SJCRH30 (cell line): ENCODE measurements at regions not wholly inside any gene's neighbourhood (a gene's known extent, or its start where the extent isn't known, plus 50 kb on each side); places are given as distances from the start of the nearest gene placed in this dataset.

ENCODE experiments used
- DNase-seq, 2 experiments: peaks; one replicate each; pipeline ENCODE4 v3.0.0-alpha.2; 2015 to 2020
- H3K27ac ChIP-seq: fragments of 250-450 bp; sonication (Bioruptor Pico); 2 replicates; pipeline ENCODE4 v1.5.1; 2020; ENCODE audit warnings: mild to moderate bottlenecking, moderate library complexity
- H3K27me3 ChIP-seq: fragments of 250-450 bp; sonication (Bioruptor Pico); 2 replicates; pipeline ENCODE4 v1.5.1; 2020; ENCODE audit warnings: mild to moderate bottlenecking, moderate library complexity
- H3K36me3 ChIP-seq: fragments of 250-450 bp; sonication (Bioruptor Pico); 2 replicates; pipeline ENCODE4 v1.5.1; 2020; ENCODE audit warnings: mild to moderate bottlenecking, moderate library complexity
- H3K4me1 ChIP-seq: fragments of 250-450 bp; sonication (Bioruptor Pico); 2 replicates; pipeline ENCODE4 v1.5.1; 2020; ENCODE audit warnings: mild to moderate bottlenecking, moderate library complexity
- H3K4me3 ChIP-seq: fragments of 250-450 bp; sonication (Bioruptor Pico); 2 replicates; pipeline ENCODE4 v1.5.1; 2020; ENCODE audit warnings: mild to moderate bottlenecking, moderate library complexity
- H3K9me3 ChIP-seq: fragments of 250-450 bp; sonication (Bioruptor Pico); replicated peaks from 2 replicates; pipeline ENCODE4 v1.5.1; 2020; ENCODE audit warnings: mild to moderate bottlenecking, moderate library complexity

DNA sequence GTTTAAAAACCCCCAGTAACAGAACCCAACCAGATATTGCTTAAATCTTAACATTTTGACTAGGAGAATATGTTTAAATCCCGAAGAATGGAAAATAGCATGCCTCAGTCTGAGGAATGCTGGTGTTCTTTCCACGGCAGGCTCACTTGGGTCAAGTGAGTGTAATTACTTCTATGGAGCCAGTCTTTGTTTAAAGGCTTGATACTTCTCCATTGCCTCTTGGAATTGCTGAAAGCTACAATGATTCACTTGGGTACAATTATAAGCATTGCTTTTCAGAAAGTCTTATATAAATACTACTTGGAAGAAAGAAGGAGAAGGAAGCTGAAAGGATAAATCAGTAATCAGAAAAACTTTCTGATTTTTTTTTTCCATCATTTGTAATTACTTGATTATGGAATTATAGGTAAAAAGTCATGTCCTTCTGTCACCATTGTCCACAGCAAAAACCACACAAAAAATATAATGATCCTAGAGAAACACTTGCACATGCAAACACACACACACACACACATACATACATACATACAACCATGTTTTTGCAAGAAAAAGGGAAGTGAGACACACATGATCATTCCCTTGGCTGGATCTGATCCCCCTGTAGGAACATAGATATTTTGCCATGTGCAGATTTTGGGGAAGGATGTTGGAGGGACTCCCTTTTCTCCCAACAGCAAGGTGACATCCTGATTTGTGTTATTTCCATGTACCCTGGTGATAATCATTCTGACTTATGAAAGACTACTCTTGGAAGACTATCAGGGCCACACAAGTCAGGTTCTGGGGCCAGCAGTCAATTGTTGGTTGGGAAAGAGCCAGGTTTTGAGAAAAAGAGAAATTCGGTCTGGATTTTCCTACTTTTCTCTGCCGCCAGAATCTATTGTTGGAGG, 396.0 kb upstream of the BTBD3 start:
- Histone ChIP-seq H3K27ac (no peak overlapping the region), H3K4me3 (no peak overlapping the region), H3K27me3 (no peaks in the 10 kb centered on the region), H3K9me3 (no peaks in the 10 kb centered on the region), H3K36me3 (no peaks in the 10 kb centered on the region), H3K4me1 (no peaks in the 10 kb centered on the region)
- no peak for DNase-seq

DNA sequence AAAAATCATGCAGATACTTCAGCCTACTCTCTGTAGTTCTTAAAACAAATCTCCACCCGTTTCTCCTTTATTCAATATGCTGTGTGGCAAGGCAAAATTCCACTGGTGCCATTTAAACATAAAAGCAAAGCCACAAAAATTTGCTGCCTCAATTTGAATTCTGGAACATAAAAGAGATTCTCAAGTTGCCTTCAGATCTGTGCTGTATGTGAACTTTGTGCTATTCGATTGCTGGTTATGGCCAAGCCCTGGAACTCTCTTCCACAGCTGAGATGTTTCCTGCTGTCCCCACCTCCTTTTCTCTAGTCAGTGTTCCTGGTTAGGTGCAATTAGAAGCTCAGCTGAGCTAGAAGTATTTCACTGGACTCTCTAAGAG, 395.3 kb upstream of the BTBD3 start:
- no peak overlapping the region for H3K27ac ChIP-seq
- DNase-seq, result no peak
- H3K9me3 ChIP-seq, result no peaks in the 10 kb centered on the region
- H3K27me3 ChIP-seq, result no peaks in the 10 kb centered on the region
- no peaks in the 10 kb centered on the region for H3K4me1 ChIP-seq
- no peaks in the 10 kb centered on the region for H3K36me3 ChIP-seq
- no peak overlapping the region for H3K4me3 ChIP-seq

DNA sequence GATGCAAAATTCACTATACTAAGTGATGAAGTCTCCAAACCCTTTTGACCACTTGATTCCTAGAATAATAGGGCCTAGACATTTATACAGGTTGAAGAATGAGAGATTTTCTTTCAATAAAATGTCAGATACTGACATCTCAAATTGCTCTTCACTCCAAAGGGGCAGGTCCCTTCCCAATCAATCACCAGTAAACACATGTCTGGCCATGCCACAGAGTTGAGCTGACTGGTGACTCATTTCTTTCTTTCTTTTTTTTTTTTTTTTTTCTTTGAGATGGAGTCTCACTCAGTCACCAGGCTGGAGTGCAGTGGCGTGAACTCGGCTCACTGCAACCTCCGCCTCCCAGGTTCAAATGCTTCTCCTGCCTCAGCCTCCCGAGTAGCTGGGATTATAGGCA, 388.6 kb upstream of the BTBD3 start:
- no peak for DNase-seq
- Histone ChIP-seq H3K27me3 (no peaks in the 10 kb centered on the region), H3K36me3 (no peaks in the 10 kb centered on the region), H3K4me3 (no peak overlapping the region), H3K9me3 (no peaks in the 10 kb centered on the region), H3K4me1 (no peaks in the 10 kb centered on the region), H3K27ac (no peak overlapping the region)

DNA sequence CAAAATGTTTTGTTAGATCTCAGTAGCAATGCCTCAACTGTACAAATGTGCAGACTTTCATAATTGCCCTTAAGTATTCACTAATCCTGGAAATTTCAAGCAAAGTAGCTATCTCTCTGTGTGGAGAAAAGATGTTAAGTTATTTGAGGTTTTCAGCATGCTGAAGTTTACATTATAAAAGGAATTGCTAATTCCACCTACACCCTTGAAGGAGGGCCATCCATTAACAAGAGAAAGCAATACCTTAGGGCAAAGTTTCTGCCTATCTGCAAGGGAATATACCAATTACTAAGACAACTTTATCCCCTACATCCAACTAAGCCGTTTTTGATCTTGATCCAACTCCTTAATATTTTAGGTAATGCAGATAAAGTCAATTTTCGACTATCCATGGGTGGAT, 380.7 kb upstream of the BTBD3 start:
- H3K36me3 ChIP-seq, result no peaks in the 10 kb centered on the region
- H3K9me3 ChIP-seq, result no peaks in the 10 kb centered on the region
- no peak overlapping the region for H3K27ac ChIP-seq
- no peaks in the 10 kb centered on the region for H3K27me3 ChIP-seq
- no peak overlapping the region for H3K4me3 ChIP-seq
- H3K4me1 ChIP-seq, result no peaks in the 10 kb centered on the region
- no peak for DNase-seq

DNA sequence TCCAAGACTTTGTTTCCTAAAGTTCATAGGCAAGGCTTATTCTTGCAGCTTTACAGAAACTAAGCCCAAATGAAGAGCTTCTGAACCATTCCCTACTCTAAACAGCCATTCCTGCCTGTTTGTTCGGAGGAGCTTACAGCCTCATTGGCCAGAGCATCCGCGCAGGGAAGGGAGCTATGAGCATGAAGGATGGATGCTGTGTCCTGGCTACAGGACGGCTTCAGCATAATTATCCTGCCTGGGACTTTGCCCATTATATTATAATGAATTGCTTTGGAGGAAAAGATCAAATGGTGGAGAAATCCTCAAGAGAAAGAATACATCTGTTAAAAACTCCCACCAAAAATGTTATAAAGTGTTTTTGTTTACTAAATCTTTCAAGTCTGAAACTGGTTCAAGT, 378.2 kb upstream of the BTBD3 start:
- H3K4me1 ChIP-seq, result peaks cover 7% of the 10 kb centered on the region; the same call in 1 of the 2 replicates
- no peaks in the 10 kb centered on the region for H3K9me3 ChIP-seq
- no peak overlapping the region for H3K4me3 ChIP-seq
- no peaks in the 10 kb centered on the region for H3K36me3 ChIP-seq
- no peak overlapping the region for H3K27ac ChIP-seq
- no peaks in the 10 kb centered on the region for H3K27me3 ChIP-seq
- DNase-seq, result no peak

DNA sequence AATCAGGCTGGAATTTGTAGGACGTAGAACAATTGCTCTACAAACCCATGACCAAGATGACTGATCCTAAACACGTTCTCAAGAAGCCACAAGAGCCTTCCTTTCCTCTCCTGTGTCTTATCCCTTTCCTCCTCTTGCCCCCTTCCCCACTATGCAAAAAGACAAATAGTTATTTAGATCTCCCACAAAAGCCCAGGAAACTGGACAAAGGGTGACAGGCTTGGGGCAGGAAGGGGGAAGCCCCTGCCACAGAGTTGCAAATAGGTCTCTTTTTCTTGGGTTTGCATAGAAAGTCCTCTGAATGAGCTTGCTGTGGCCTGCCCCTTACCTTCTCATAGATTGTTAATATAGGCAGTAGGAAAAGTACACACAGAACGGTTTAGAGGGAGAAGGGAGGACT, 377.1 kb upstream of the BTBD3 start:
- no peak for DNase-seq
- Histone ChIP-seq H3K36me3 (no peaks in the 10 kb centered on the region), H3K27ac (no peak overlapping the region), H3K9me3 (no peaks in the 10 kb centered on the region), H3K4me1 (peaks cover 7% of the 10 kb centered on the region; the same call in 1 of the 2 replicates), H3K4me3 (no peak overlapping the region), H3K27me3 (no peaks in the 10 kb centered on the region)

DNA sequence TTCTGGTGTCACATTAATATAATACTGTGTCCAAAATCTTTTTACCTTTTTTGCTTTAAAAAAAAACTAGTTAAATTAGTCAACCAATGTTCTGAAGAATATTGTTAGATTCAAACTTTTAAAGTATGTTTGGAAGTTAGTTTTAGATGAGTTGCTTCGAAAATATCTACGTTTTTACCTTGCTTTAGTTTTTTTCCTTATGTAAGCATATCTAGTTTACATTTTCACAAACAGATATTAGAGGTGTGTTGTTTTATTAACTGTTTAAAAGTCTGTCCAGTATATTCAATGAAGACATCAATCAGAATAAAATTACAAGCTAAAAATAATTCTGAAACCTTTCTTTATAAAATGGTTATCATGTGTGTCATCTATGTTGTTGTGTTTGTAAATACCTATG, 375.0 kb upstream of the BTBD3 start:
- Histone ChIP-seq H3K9me3 (no peaks in the 10 kb centered on the region), H3K4me1 (peaks cover 7% of the 10 kb centered on the region; the same call in 1 of the 2 replicates), H3K27me3 (no peaks in the 10 kb centered on the region), H3K27ac (no peak overlapping the region), H3K36me3 (no peaks in the 10 kb centered on the region), H3K4me3 (no peak overlapping the region)
- no peak for DNase-seq

DNA sequence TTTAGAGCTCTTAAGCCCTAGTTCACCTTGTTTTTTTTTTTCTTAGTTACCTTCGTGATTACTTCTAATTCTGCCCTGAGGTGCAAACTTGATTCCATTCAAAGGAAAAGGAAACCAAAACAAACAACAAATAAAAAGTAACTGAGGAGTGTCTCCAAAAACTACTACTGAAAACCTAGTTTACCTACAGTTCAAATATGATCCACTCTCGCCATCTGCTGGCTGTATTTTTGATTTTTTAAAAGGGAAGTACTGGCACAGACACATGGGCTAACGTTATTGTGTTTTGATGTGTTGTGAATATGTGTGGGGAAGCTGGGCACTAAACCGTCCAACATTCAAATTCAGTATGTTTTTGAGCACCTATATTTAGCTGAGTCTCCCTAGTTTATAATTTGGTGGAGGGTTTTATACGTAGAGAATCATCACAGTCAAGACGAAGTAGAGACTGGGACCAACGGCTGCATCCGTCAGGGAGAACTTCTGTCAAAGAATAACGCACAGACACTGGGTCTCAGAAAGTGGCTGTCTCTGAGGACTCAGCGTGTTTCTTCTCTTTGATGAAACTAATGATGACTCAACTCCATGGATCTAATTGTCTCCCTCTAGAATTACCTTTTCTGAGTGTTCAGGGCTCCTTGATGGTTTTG, 373.5 kb upstream of the BTBD3 start:
- no peaks in the 10 kb centered on the region for H3K9me3 ChIP-seq
- no peaks in the 10 kb centered on the region for H3K36me3 ChIP-seq
- H3K27ac ChIP-seq, result no peak overlapping the region
- DNase-seq, result peak; percentile 22 to 72
- no peak overlapping the region for H3K4me3 ChIP-seq
- H3K27me3 ChIP-seq, result no peaks in the 10 kb centered on the region
- H3K4me1 ChIP-seq, result peaks cover 7% of the 10 kb centered on the region; the same call in 1 of the 2 replicates

DNA sequence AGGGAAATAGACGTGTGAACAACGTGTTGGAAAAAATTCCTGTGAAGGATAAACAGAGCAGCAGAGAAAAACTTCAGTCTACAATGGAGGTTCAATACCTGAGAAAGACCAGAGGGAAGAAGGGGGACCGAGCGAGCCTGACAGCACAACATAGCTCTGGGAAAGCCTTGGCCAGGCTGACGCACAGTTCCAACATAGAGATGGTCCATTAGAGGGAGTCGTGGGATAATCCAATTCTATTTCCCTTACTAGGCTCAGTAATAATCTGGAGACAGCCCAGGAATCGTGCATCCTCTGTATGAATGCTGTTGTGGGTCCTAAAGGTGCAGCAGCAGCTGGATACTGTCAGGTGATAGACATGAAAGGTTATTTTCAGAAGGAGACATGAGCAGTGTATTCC, 370.8 kb upstream of the BTBD3 start:
- Histone ChIP-seq H3K4me3 (no peak overlapping the region), H3K4me1 (peaks cover 7% of the 10 kb centered on the region; the same call in 1 of the 2 replicates), H3K36me3 (no peaks in the 10 kb centered on the region), H3K27ac (no peak overlapping the region), H3K9me3 (no peaks in the 10 kb centered on the region), H3K27me3 (no peaks in the 10 kb centered on the region)
- no peak for DNase-seq

DNA sequence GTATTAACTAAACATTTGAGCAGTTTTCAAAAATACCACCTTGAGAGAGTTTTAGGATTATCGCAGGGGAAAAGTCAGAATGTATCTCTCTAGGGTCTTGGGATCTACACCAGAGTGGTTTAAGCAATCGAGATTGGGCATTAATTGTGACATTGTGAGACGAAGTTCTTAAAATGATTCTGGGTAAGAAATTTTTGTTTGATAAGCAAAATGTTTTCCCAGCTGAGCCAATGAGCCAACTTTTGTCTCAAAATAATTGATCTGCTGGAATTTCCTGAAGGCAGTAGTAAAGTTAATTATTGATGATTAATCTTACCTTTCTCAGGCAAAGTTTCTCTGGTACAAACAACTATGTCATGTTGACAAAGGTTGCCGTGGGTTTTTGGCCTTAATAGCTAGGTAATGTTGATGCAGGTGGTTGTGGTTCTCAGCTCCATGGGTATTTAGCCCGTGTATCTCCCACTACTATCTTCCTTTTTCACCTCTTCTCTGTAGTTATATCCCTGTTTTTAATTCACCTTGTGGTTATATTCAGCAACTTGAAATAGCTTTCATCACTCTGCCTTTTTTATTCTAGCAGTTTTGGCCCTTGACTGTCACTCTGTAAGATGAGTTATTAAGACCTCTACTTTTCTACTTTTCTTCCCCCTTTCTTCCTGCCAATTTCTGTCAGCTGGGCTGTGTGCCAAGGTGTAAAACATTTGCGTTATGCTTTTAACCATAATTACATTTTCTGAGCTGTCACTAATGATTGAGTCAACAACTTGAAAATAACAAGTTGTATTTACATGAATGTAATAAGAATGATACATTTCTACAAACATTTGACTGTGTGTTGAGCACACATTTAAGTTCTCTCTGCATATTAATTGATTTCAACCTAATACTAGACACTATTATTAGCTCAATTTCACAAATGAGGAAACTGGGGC, 368.3 kb upstream of the BTBD3 start:
- no peak overlapping the region for H3K4me3 ChIP-seq
- DNase-seq, result no peak
- no peaks in the 10 kb centered on the region for H3K9me3 ChIP-seq
- H3K27me3 ChIP-seq, result no peaks in the 10 kb centered on the region
- no peak overlapping the region for H3K27ac ChIP-seq
- H3K36me3 ChIP-seq, result no peaks in the 10 kb centered on the region
- no peaks in the 10 kb centered on the region for H3K4me1 ChIP-seq

DNA sequence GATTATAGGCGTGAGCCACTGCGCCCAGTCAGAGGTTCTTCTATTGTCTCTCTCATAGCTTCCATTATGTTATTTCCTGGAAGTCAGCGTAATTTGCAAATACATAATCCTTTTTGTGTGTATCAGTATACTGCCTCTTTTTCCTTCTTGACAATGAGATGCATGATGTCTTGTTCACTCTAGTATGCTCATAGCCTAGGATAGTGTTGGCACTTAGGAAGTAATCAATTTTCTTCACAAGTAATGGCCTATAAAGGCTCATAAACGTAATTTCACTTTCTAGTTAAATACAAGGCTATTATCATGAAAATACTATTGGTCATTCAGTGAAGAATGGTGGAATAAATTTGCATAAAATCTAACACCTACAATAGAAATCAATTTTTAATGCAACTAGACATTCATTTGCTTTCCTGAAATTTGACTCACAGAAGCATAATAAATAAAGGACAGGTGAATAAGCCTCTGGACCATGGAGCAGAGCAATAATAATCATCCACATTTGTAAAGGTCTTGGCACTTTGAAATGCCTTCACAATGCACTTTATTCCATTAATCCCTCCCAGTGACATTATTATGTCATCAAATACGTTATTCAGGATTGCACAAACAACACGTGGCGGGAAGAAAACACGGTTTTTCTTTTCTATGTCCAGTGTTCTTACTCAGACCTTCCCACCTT, 366.9 kb upstream of the BTBD3 start:
- H3K4me1 ChIP-seq, result no peaks in the 10 kb centered on the region
- no peak overlapping the region for H3K27ac ChIP-seq
- no peak for DNase-seq
- no peaks in the 10 kb centered on the region for H3K36me3 ChIP-seq
- H3K9me3 ChIP-seq, result no peaks in the 10 kb centered on the region
- H3K4me3 ChIP-seq, result no peak overlapping the region
- no peaks in the 10 kb centered on the region for H3K27me3 ChIP-seq

DNA sequence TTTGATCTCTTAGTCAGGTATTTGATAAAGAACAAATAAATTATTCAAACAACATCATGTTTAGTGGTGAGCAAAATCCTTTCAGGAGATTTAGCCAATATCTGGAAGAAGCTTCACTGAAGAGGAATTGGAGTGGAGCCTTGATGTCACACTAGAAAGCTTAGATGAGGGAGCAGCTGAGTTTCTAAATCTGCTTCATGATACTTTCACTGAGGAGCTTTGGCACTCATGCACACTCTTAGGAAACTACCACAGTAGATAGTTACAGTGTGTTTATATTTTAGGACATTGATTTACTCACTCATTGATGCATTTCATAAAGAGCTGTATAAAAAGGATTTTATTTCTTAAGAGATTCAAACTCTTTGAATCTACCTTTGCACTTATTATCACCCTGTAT, 366.2 kb upstream of the BTBD3 start:
- no peak overlapping the region for H3K27ac ChIP-seq
- H3K9me3 ChIP-seq, result no peaks in the 10 kb centered on the region
- no peak for DNase-seq
- no peaks in the 10 kb centered on the region for H3K36me3 ChIP-seq
- H3K27me3 ChIP-seq, result no peaks in the 10 kb centered on the region
- H3K4me1 ChIP-seq, result no peaks in the 10 kb centered on the region
- H3K4me3 ChIP-seq, result no peak overlapping the region

DNA sequence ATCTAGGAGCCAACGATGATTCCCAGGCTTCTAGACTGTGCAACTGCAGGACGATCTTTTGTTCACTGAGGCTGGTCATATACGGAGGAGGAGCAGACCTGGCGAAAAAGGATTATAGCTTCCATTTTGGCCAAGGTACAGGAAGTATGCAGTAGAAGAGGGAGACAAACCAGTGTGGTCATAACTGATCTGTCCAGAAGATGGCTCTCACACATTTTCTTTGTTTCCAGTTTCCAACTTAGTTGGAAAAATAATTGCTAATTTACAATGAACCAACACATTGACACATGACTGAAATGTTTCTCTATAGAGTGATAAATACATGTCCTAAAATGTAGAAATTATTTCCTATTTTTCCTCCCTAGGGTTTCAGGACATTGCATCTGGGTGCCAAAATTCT, 364.1 kb upstream of the BTBD3 start:
- peak in 1 of 2 experiments; percentile 4 for DNase-seq
- H3K36me3 ChIP-seq, result no peaks in the 10 kb centered on the region
- no peak overlapping the region for H3K27ac ChIP-seq
- H3K27me3 ChIP-seq, result no peaks in the 10 kb centered on the region
- H3K4me1 ChIP-seq, result no peaks in the 10 kb centered on the region
- H3K4me3 ChIP-seq, result no peak overlapping the region
- no peaks in the 10 kb centered on the region for H3K9me3 ChIP-seq

DNA sequence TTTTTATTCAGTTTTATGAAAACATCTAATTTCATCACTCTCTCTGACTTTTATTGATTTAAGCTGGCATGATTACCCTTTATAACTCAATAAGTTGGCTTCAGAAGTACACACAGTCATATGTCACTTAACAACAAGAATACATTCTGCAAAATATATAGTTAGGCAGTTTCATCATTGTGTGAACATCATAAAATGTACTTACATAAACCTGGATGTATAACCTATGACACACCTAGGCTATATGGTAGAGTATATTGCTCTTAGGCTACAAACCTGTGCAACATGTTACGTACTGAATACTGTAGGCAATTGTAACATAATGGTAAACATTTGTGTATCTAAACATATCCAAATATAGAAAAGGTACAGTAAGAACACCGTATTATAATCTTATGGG, 362.2 kb upstream of the BTBD3 start:
- Histone ChIP-seq H3K9me3 (no peaks in the 10 kb centered on the region), H3K27ac (no peak overlapping the region), H3K4me1 (no peaks in the 10 kb centered on the region), H3K27me3 (no peaks in the 10 kb centered on the region), H3K4me3 (no peak overlapping the region), H3K36me3 (no peaks in the 10 kb centered on the region)
- no peak for DNase-seq
